SH-SY5Y (cell line): ENCODE measurements at regions not wholly inside any gene's neighbourhood (a gene's known extent, or its start where the extent isn't known, plus 50 kb on each side); places are given as distances from the start of the nearest gene placed in this dataset.

ENCODE experiments used
- GATA2 ChIP-seq: IDR thresholded peaks from 2 replicates; pipeline ENCODE4 v1.6.1; 2011; ENCODE audit warnings: mild to moderate bottlenecking, low read depth, low read length
- GATA3 ChIP-seq: IDR thresholded peaks from 2 replicates; pipeline ENCODE4 v1.6.1; 2011; ENCODE audit warnings: low read depth, mild to moderate bottlenecking, low read length, moderate library complexity

DNA sequence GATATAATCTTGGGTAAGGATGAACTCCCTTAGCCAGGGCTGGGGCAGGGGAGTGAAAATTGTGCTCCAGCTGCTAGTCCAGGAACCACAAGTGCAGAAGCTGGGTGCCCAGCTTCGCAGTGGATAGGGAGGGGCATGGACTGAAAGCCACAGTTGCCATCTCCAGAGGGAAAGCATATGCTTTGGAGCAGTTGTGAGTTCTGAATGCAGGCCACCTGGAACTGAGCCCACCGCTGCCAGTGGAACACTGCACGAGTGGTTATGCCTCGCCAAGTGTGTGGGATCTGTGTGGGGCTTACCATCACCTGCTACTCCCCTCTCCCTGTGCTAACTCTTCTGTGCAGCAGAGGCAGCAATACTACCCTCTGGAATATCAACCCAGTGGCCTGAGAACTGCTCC is 158.4 kb upstream of the DPT start:
- TF ChIP-seq GATA3, result no peak
- TF ChIP-seq GATA2, result no peak
